GDM1 (cell line): ENCODE measurements at regions not wholly inside any gene's neighbourhood (a gene's known extent, or its start where the extent isn't known, plus 50 kb on each side); places are given as distances from the start of the nearest gene placed in this dataset.
"Not testable (repeated sequence)": the region's sequence is repeated elsewhere in the genome, so short reads cannot be mapped to it uniquely, and the experiment has no call there.

Source experiments
- DNase-seq: peaks from one replicate; lab custom pipeline; 2025; lab: John Stamatoyannopoulos, UW

GRCh38 chr15:69554279-69554961, 101.8 kb downstream of the RPLP1 start:
- no peak for DNase-seq

GRCh38 chr15:69555080-69555479, 102.5 kb downstream of the RPLP1 start:
- DNase-seq = no peak

- no peak for DNase-seq
Observed at GRCh38 chr15:69556344-69556743, 103.7 kb downstream of the RPLP1 start.

GRCh38 chr15:69557020-69557706, 104.5 kb downstream of the RPLP1 start:
- DNase-seq = no peak

- DNase-seq = no peak
Observed at GRCh38 chr15:69557707-69558409, 105.2 kb downstream of the RPLP1 start.

GRCh38 chr15:69559440-69560190, 107.0 kb downstream of the RPLP1 start:
- DNase-seq = no peak

- DNase-seq = no peak
Observed at GRCh38 chr15:69561071-69561784, 108.6 kb downstream of the RPLP1 start.

GRCh38 chr15:69562116-69562515, 109.5 kb downstream of the RPLP1 start:
- DNase-seq = no peak

GRCh38 chr15:69562564-69562963, 109.9 kb downstream of the RPLP1 start:
- DNase-seq = no peak

GRCh38 chr15:69565066-69565655, 112.5 kb downstream of the RPLP1 start:
- no peak for DNase-seq

GRCh38 chr15:69567238-69567760, 114.7 kb downstream of the RPLP1 start:
- DNase-seq = not testable (repeated sequence)

- DNase-seq = no peak
Observed at GRCh38 chr15:69568173-69569009, 115.8 kb downstream of the RPLP1 start.

- no peak for DNase-seq
Observed at GRCh38 chr15:69570454-69570853, 117.8 kb downstream of the RPLP1 start.

- DNase-seq = no peak
Observed at GRCh38 chr15:69570997-69571396, 118.4 kb downstream of the RPLP1 start.

- not testable (repeated sequence) for DNase-seq
Observed at GRCh38 chr15:69573278-69573677, 120.7 kb downstream of the RPLP1 start.

GRCh38 chr15:69573815-69574475, 121.3 kb downstream of the RPLP1 start:
- DNase-seq = no peak

- no peak for DNase-seq
Observed at GRCh38 chr15:69574506-69574905, 121.9 kb downstream of the RPLP1 start.

GRCh38 chr15:69575387-69575786, 122.8 kb downstream of the RPLP1 start:
- no peak for DNase-seq

GRCh38 chr15:69576035-69576526, 123.5 kb downstream of the RPLP1 start:
- peak; percentile 95 for DNase-seq
